NCI-H748 (cell line): ENCODE measurements at regions not wholly inside any gene's neighbourhood (a gene's known extent, or its start where the extent isn't known, plus 50 kb on each side); places are given as distances from the start of the nearest gene placed in this dataset.
"Not testable (repeated sequence)": the region's sequence is repeated elsewhere in the genome, so short reads cannot be mapped to it uniquely, and the experiment has no call there.

Source experiments
- DNase-seq: peaks from one replicate; lab custom pipeline; 2025; ENCODE audit not compliant: unreplicated experiment; lab: John Stamatoyannopoulos, UW

- no peak for DNase-seq
Observed at GRCh38 chr7:69190025-69190424, 408.2 kb upstream of the AUTS2 start.

- no peak for DNase-seq
Observed at GRCh38 chr7:69190763-69191162, 407.5 kb upstream of the AUTS2 start.

- no peak for DNase-seq
Observed at GRCh38 chr7:69192134-69192533, 406.1 kb upstream of the AUTS2 start.

DNA sequence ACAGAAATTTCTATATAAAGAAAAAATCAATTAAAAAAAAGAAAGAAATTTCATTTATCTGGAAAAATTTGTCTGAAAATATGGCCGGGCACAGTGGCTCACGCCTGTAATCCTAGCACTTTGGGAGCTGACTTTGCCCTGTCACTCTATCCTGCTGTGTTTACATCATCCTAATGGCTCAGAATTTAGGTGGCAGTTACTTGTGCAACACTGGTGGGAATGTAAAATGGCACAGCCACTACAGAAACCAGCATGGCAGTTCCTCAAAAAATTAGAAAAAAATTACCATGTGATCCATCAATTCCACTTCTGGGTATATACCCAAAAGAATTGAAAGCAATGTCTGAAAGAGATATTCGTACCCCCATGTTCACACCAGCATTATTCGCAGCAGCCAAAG is 405.2 kb upstream of the AUTS2 start:
- no peak for DNase-seq

DNA sequence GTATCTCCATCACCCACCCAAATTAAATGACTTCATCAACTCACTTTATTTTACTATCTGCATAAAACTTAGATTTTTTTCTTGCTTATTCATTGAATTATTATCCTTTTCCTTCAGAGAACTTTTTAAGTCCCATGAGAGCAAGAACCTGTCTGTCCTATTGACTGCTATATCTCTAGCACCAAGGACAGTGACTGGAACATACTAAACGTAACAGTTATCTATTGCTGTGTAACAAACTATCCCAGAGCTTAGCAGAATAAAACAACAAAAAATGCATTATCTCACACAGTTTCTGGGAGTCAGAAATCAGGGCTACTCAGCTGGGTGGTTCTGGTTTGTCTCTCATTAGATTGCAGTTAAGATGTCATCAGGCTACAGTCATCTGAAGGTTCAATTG is 401.7 kb upstream of the AUTS2 start:
- no peak for DNase-seq

- no peak for DNase-seq
Observed at GRCh38 chr7:69198250-69198649, 400.0 kb upstream of the AUTS2 start.

DNA sequence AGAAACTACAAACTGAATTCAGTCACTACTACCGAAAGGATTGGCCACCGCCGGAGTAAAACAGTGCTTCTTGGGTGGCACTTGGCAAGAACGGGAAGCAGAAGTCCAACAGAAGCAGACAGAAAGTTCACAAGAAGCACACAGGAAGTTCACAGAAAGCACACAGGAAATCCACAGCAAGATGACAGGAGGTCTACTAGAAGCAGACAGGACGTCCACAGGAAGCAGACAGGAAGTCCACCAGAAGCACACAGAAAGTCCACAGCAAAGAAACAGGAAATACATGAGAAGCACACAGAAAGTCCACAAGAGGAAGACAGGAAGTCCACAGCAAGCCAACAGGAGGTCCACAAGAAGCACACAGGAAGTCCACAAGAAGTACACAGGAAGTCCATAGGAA is 399.2 kb upstream of the AUTS2 start:
- DNase-seq: no peak

DNA sequence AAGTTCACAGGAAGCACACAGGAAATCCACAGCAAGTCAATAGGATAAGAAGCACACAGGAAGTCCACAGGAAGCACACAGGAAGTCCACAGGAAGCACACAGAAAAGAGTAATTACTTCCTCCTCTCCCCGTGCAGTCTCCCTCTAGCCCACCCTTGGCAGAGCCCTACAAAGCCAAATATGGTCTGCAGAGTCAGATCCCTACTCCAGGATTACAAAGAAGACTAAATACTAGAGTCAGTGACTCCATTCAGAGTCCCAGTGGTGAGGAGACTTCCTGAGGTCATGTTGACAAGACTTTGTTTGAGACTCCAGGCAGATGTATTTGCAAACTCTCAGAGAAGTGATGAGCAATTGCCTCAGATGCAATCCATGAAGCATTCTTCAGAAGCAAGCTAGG is 398.6 kb upstream of the AUTS2 start:
- DNase-seq: no peak

- DNase-seq: no peak
Observed at GRCh38 chr7:69203871-69204270, 394.4 kb upstream of the AUTS2 start.

DNA sequence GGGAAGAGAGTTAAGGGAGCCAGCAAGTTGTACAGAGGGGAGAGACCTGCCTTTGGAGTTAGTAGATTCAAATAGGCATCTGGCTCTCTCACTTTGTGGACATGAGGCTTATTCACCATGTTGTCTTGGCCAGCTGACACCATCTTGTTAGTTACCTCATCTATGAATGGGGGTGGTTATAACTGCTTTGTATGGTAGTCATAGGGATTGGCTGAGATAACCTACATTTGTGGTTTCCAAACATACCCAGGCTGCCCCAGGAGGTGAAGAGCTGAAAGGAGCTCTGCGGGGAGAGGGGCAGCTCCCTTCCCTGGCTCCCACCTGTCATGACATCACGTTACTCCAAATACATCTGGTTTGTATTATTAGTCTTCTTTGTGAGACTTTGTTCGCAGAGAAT is 393.3 kb upstream of the AUTS2 start:
- DNase-seq: peak; percentile 37

DNA sequence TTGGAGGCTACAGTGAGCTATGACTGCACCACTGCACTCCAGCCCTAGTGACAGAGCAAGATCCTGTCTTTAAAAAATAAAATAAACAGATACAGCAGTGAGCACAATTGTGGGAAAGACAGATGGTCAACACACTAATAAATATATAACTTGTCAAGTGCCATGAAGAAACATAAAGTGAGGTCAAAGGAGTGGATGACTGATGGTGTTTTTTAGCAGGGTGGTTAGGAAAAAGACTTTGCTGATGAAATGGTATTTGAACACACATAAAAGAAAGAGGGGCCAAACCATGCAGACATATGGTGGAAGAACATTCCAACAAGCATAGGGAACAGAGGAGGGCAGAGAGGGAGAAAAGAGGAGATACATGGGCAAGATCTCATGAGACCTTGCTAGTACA is 392.7 kb upstream of the AUTS2 start:
- DNase-seq: no peak

DNA sequence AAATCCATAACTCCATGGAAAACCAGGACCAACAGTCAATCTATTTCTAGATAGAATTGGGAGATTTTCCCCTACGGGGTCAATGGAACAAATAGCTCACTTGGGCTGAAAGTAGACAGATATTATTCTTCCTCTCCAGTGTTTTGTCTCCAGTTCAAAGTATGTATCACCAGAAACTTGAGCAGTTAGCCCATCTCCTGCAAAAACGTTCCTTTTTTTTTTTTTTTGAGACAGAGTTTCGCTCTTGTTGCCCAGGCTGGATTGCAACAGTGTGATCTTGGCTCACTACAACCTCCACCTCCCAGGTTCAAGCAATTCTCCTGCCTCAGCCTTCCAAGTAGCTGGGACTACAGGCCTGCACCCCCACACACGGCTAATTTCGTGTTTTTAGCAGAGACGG is 390.0 kb upstream of the AUTS2 start:
- DNase-seq: no peak

- no peak for DNase-seq
Observed at GRCh38 chr7:69208848-69209247, 389.4 kb upstream of the AUTS2 start.

DNA sequence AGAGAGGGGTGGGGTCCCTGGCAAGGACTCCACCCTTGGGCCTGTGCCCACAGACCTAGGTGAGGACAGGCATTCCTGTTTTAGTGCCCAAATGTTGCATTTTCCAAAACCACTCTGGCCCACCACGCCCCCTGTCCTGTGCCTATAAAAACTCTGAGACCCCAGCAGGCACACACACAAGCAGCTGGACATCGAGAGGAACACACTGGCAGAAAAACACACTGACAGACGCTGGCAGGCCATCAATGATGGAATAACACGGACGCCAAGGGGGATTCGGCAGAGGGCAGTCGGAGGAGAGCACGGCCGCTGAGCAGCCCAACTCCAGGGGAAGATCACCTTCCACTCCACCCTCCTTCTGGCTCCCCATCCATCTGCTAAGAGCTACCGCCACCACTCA is 386.9 kb upstream of the AUTS2 start:
- DNase-seq: no peak

GRCh38 chr7:69211739-69212138 is 386.5 kb upstream of the AUTS2 start:
- DNase-seq: peak; percentile 83

- DNase-seq: peak; percentile 71
Observed at GRCh38 chr7:69213878-69214277, 384.4 kb upstream of the AUTS2 start.

GRCh38 chr7:69215516-69215915 is 382.8 kb upstream of the AUTS2 start:
- not testable (repeated sequence) for DNase-seq

- peak; percentile 24 for DNase-seq
Observed at GRCh38 chr7:69217516-69218350, 380.5 kb upstream of the AUTS2 start.

GRCh38 chr7:69218576-69218975 is 379.7 kb upstream of the AUTS2 start:
- DNase-seq: no peak

DNA sequence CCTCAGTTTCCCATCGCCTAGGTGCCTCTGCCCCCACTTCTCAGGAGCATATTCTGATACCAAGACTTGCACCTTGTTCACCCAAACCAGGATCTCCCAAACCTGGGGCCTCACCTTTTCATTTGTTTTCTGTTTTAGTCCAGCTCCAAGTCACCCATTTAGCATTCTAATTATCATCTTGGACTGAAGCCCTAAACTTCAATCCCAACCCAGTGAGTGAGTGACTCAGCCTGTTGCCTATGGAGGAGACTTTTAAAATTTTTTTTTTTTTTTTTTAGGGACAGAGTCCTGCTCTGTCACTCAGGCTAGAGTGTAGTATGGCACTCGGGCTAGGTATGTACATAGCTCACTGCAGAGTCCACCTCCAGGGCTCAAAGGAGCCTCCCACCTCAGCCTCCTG is 378.9 kb upstream of the AUTS2 start:
- no peak for DNase-seq

DNA sequence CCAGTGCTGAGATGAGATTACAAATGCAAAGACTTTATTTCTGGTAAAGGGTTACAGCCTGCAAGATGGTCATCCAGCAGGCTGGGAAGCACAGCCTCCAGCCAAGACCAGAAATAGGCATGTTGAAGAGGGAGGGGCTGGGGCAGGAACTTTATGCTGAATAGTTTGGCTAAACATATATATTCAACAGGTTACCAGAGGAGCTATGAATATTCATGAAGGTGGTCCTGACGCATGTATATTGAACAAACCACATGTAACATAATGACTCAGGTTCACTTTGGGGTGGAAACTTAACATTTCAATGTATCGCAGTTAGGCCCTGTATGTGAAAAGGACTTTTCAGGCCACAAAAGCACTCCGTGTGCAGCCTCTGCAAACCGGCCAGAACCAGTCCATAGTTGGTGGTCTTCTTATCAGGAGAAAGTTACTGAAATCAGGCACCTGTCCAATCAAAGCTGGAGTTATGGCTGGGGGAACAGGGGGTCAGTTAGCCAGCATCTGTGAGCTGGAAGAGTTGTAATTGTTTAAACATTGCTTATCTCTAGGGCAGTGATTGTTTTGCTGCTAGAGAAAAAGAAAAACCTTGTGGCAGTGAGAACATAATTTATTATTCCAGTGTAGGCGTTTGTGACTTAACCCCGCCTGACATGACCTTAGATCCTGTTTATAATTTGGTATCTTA is 372.9 kb upstream of the AUTS2 start:
- DNase-seq: no peak

DNA sequence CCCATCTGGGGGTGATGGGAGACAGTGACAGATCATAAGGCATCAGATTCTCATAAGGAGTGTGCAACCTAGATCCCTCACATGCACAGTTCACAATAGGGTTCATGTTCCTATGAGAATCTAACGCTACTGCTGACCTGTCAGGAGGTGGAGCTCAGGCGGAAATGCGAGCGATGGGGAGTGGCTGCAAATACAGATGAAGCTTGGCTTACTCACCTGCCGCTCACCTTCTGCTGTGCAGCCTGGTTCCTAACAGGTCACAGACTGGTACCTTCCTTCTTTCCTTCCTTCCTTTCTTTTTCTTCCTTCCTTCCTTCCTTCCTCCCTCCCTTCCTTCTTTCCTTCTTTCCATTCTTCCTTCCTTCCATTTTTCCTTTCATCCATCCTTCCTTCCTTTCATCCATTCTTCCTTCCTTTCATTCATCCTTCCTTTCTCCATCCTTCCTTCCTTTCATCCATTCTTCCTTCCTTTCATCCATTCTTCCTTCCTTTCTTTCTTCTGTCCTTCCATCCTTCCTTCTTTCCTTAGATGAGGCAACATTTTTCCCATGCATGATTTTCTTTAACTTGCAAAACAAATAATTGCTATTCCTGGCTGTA is 370.0 kb upstream of the AUTS2 start:
- DNase-seq: peak; percentile 55
